Adrenal gland (tissue), 9 donors: ENCODE measurements at regions not wholly inside any gene's neighbourhood (a gene's known extent, or its start where the extent isn't known, plus 50 kb on each side); places are given as distances from the start of the nearest gene placed in this dataset.

Experiments
- DNase-seq, 7 donors: peaks; one replicate each; pipeline ENCODE4 v3.0.0-alpha.2; 2019 to 2020
- H3K27ac ChIP-seq, 5 donors: fragments of 200-600 bp; sonication (generic) in 4 of 5; 1 replicate in 3 of 5; 2 replicates in 2 of 5; pipeline versions ENCODE4 v1.5.1 to v1.8.0; 2016 to 2020; ENCODE audit warnings: mild to moderate bottlenecking in 1 of 5
- H3K27me3 ChIP-seq: fragments of 200-600 bp; 2 replicates; pipeline ENCODE4 v1.8.0; 2021
- H3K36me3 ChIP-seq, 2 donors: fragments of 200-600 bp; replicated peaks in 1 of 2; 1 replicate in 1 of 2; 2 replicates in 1 of 2; pipeline versions ENCODE4 v1.5.1 to v1.8.0; 2018 to 2022
- H3K4me1 ChIP-seq, 2 donors: fragments of 200-600 bp; replicated peaks in 1 of 2; 1 replicate in 1 of 2; 2 replicates in 1 of 2; pipeline versions ENCODE4 v1.5.1 to v1.8.0; 2018 to 2021
- H3K4me3 ChIP-seq, 4 donors: fragments of 200-600 bp; sonication (generic) in 3 of 4; one replicate each; pipeline ENCODE4 v1.5.1; 2016 to 2018
- H3K9me3 ChIP-seq, 3 donors: fragments of 200-600 bp; sonication (generic) in 1 of 3; replicated peaks in 1 of 3; 1 replicate in 2 of 3; 2 replicates in 1 of 3; pipeline versions ENCODE4 v1.5.1 to v1.8.0; 2016 to 2021
- CTCF ChIP-seq, 6 experiments: fragments of 450-650 bp in 4 of 6; fragments of 200-600 bp in 2 of 6; sonication (generic) in 1 of 6; IDR thresholded peaks; 1 replicate in 5 of 6; 2 replicates in 1 of 6; pipeline versions ENCODE4 v1.5.1 to v1.8.0; 2016 to 2021; ENCODE audit warnings: antibody characterized with exemption in 6 of 6, mild to moderate bottlenecking in 2 of 6, moderate library complexity in 1 of 6
- POLR2A ChIP-seq, 2 donors: fragments of 450-650 bp; IDR thresholded peaks; one replicate each; pipeline ENCODE4 v1.6.1; 2017; ENCODE audit warnings: antibody characterized with exemption in 2 of 2, mild to moderate bottlenecking in 2 of 2, moderate library complexity in 1 of 2
- WGBS, 4 donors: extraction: QIAGEN DNeasy Blood & Tissue Kit in 2 of 4; methylation state at CpG; one replicate each; pipeline versions ENCODE4 v1.1.5 to v1.1.7; 2013 to 2017; 5-methylcytosine and 5-hydroxymethylcytosine counted together
- intact Hi-C, 2 donors: fragments of 100-400 bp; cut with DNase I; formaldehyde crosslinking; loops; one replicate each; pipeline versions ENCODE4 v1.14.1 to v1.15.0; 2022 to 2023
- donor health status: healthy with polysubstance abuse.
- donor health status: Bipolar disorder and iron deficiency.
- donor health status: DM: yes; HTN: yes; CAD: no.
- donor health status: DM: no; HTN: no; CAD: no.
- donor health status: DM: no; HTN: no; CAD: no.

GRCh38 chr9:27732494-27732893 lies 159.2 kb upstream of the C9orf72 start:
- 75 to 100% (median 92%) methylated on average over 1 of the region's 1 CpG for WGBS, 4 donors
- TF ChIP-seq POLR2A (IDR thresholded peaks at IDR 0.05) (no peak), CTCF (IDR thresholded peaks at IDR 0.05) (no peak)
- intact Hi-C loops: no loop called here

GRCh38 chr9:27743490-27743889 lies 170.2 kb upstream of the C9orf72 start:
- no peak for DNase-seq
- no peak overlapping the region for H3K27ac ChIP-seq
- no peaks in the 10 kb centered on the region for H3K4me1 ChIP-seq
- intact Hi-C loops: no loop called here
- TF ChIP-seq CTCF (IDR thresholded peaks at IDR 0.05): no peak
- TF ChIP-seq POLR2A (IDR thresholded peaks at IDR 0.05): no peak
- WGBS, 4 donors: 57 to 75% (median 65%) methylated on average over 1 of the region's 1 CpG
- no peaks in the 10 kb centered on the region for H3K27me3 ChIP-seq
- H3K9me3 ChIP-seq: no peaks in the 10 kb centered on the region
- no peak overlapping the region for H3K4me3 ChIP-seq
- no peaks in the 10 kb centered on the region for H3K36me3 ChIP-seq

More at GRCh38 chr9:27732494-27732893, 159.2 kb upstream of the C9orf72 start:
- no peaks in the 10 kb centered on the region for H3K27me3 ChIP-seq
- no peak for DNase-seq
- no peaks in the 10 kb centered on the region for H3K36me3 ChIP-seq
- no peaks in the 10 kb centered on the region for H3K4me1 ChIP-seq
- no peak overlapping the region for H3K4me3 ChIP-seq
- H3K9me3 ChIP-seq: no peaks in the 10 kb centered on the region
- no peak overlapping the region for H3K27ac ChIP-seq

- no peak overlapping the region for H3K27ac ChIP-seq
- H3K4me1 ChIP-seq: no peaks in the 10 kb centered on the region
- H3K4me3 ChIP-seq: no peak overlapping the region
- no peaks in the 10 kb centered on the region for H3K9me3 ChIP-seq
- H3K36me3 ChIP-seq: no peaks in the 10 kb centered on the region
- DNase-seq: no peak
- no peaks in the 10 kb centered on the region for H3K27me3 ChIP-seq
- no peak for TF ChIP-seq CTCF (IDR thresholded peaks at IDR 0.05)
- TF ChIP-seq POLR2A (IDR thresholded peaks at IDR 0.05): no peak
- 20 to 41% (median 24%) methylated on average over 1 of the region's 1 CpG for WGBS, 4 donors
- intact Hi-C loops: no loop called here
These were observed 174.2 kb upstream of the C9orf72 start for GRCh38 chr9:27747450-27747849.

GRCh38 chr9:27749838-27750237 lies 176.6 kb upstream of the C9orf72 start:
- DNase-seq: no peak
- intact Hi-C loops: no loop called here
- Histone ChIP-seq H3K27ac (no peak overlapping the region), H3K4me3 (no peak overlapping the region), H3K4me1 (no peaks in the 10 kb centered on the region), H3K36me3 (no peaks in the 10 kb centered on the region), H3K27me3 (no peaks in the 10 kb centered on the region), H3K9me3 (no peaks in the 10 kb centered on the region)
- WGBS, 4 donors: 62 to 75% (median 65%) methylated on average over 2 of the region's 2 CpGs
- TF ChIP-seq CTCF (IDR thresholded peaks at IDR 0.05): no peak
- no peak for TF ChIP-seq POLR2A (IDR thresholded peaks at IDR 0.05)
